WTC11 (cell line): ENCODE measurements at regions not wholly inside any gene's neighbourhood (a gene's known extent, or its start where the extent isn't known, plus 50 kb on each side); places are given as distances from the start of the nearest gene placed in this dataset.

Source experiments
- ATAC-seq: fragments of 200-7000 bp; cut with Tn5 transposase; 2 replicates; pipeline ENCODE4 v1.10.0; 2021; ENCODE audit warnings: mild to moderate bottlenecking, moderate library complexity
- CTCF ChIA-PET: fragments of 300-600 bp; sonication (Branson Sonifier 250); formaldehyde crosslinking; loops from one replicate; lab custom pipeline; 2021; ENCODE audit warnings: antibody characterized with exemption; lab: Charles Lee
- POLR2A ChIA-PET: fragments of 350-600 bp; sonication (Branson Sonifier 250); formaldehyde crosslinking; loops from one replicate; lab custom pipeline; 2021; ENCODE audit warnings: antibody characterized with exemption; lab: Charles Lee
- DNase-seq: peaks from one replicate; pipeline ENCODE4 v3.0.0; 2021; ENCODE audit warnings: low spot score
- H3K27ac Mint-ChIP-seq: 2 replicates; pipeline ENCODE4 v1.8.0; 2021; ENCODE audit warnings: mixed read lengths
- H3K27me3 Mint-ChIP-seq: 2 replicates; pipeline ENCODE4 v1.8.0; 2021; ENCODE audit warnings: low read depth, mild to moderate bottlenecking, moderate library complexity, mixed read lengths
- H3K36me3 Mint-ChIP-seq: 2 replicates; pipeline ENCODE4 v1.8.0; 2021; ENCODE audit warnings: mixed read lengths
- H3K4me1 Mint-ChIP-seq: 2 replicates; pipeline ENCODE4 v1.8.0; 2022; ENCODE audit warnings: mixed read lengths
- H3K4me3 Mint-ChIP-seq: 2 replicates; pipeline ENCODE4 v1.8.0; 2021; ENCODE audit warnings: mild to moderate bottlenecking, moderate library complexity, mixed read lengths
- H3K9me3 Mint-ChIP-seq: 2 replicates; pipeline ENCODE4 v1.8.0; 2021; ENCODE audit warnings: mixed read lengths
- AFF4 ChIP-seq: sonication (generic); formaldehyde crosslinking; IDR thresholded peaks from 2 replicates; pipeline ENCODE4 v1.8.1; 2023; ENCODE audit warnings: mild to moderate bottlenecking, missing genetic modification reagents, borderline replicate concordance
- ATF2 ChIP-seq: sonication (generic); formaldehyde crosslinking; IDR thresholded peaks from 2 replicates; pipeline ENCODE4 v1.8.1; 2022; ENCODE audit warnings: low read depth, missing genetic modification reagents, borderline replicate concordance
- EMX1 ChIP-seq: fragments of 250-450 bp; sonication (Bioruptor Pico); IDR thresholded peaks from 2 replicates; pipeline ENCODE4 v1.8.0; 2021; ENCODE audit warnings: mild to moderate bottlenecking
- HMGA2 ChIP-seq: fragments of 250-450 bp; sonication (Bioruptor Pico); IDR thresholded peaks from 2 replicates; pipeline ENCODE4 v1.4.0; 2021; ENCODE audit warnings: mild to moderate bottlenecking, moderate library complexity
- MYBL2 ChIP-seq: sonication (generic); formaldehyde crosslinking; IDR thresholded peaks from 2 replicates; pipeline ENCODE4 v1.8.1; 2023; ENCODE audit warnings: mild to moderate bottlenecking, moderate library complexity, missing genetic modification reagents
- NFATC4 ChIP-seq: fragments of 250-450 bp; sonication (Bioruptor Pico); IDR thresholded peaks from 2 replicates; pipeline ENCODE4 v1.9.0; 2021; ENCODE audit warnings: mild to moderate bottlenecking
- NR3C1 ChIP-seq: sonication (generic); formaldehyde crosslinking; conservative IDR thresholded peaks from 2 replicates; pipeline ENCODE4 v1.8.1; 2023; ENCODE audit warnings: low read depth, mild to moderate bottlenecking, missing genetic modification reagents
- SOX15 ChIP-seq: fragments of 250-450 bp; sonication (Bioruptor Pico); IDR thresholded peaks from 2 replicates; pipeline ENCODE4 v1.9.0; 2021; ENCODE audit warnings: mild to moderate bottlenecking
- TP53 ChIP-seq: sonication (generic); formaldehyde crosslinking; IDR thresholded peaks from 2 replicates; pipeline ENCODE4 v1.8.1; 2023; ENCODE audit warnings: mild to moderate bottlenecking, missing genetic modification reagents
- ZBTB43 ChIP-seq: sonication (generic); formaldehyde crosslinking; IDR thresholded peaks from 2 replicates; pipeline ENCODE4 v1.8.1; 2023; ENCODE audit warnings: mild to moderate bottlenecking, missing genetic modification reagents
- ZMAT4 ChIP-seq: fragments of 250-450 bp; sonication (Bioruptor Pico); IDR thresholded peaks from 2 replicates; pipeline ENCODE4 v1.9.0; 2021; ENCODE audit warnings: mild to moderate bottlenecking
- ZNF281 ChIP-seq: sonication (generic); formaldehyde crosslinking; IDR thresholded peaks from 2 replicates; pipeline ENCODE4 v1.8.0; 2023; ENCODE audit warnings: mild to moderate bottlenecking, missing genetic modification reagents
- ZNF396 ChIP-seq: fragments of 250-450 bp; sonication (Bioruptor Pico); IDR thresholded peaks from 2 replicates; pipeline ENCODE4 v1.8.0; 2021; ENCODE audit warnings: mild to moderate bottlenecking, moderate library complexity, borderline replicate concordance
- ZNF416 ChIP-seq: fragments of 250-450 bp; sonication (Bioruptor Pico); IDR thresholded peaks from 2 replicates; pipeline ENCODE4 v1.9.0; 2021; ENCODE audit warnings: mild to moderate bottlenecking, inconsistent platforms
- ZSCAN18 ChIP-seq: fragments of 250-450 bp; sonication (Bioruptor Pico); IDR thresholded peaks from 2 replicates; pipeline ENCODE4 v2.1.2; 2022; ENCODE audit warnings: mild to moderate bottlenecking, moderate library complexity
- TF ChIP-seq, protein P1 (sequence below): sonication (generic); formaldehyde crosslinking; IDR thresholded peaks from 2 replicates; pipeline ENCODE4 v1.8.1; 2022; ENCODE audit warnings: mild to moderate bottlenecking, moderate library complexity, missing genetic modification reagents
- TF ChIP-seq, protein P2 (sequence below): sonication (generic); formaldehyde crosslinking; conservative IDR thresholded peaks from 2 replicates; pipeline ENCODE4 v1.8.1; 2022; ENCODE audit warnings: mild to moderate bottlenecking, missing genetic modification reagents
- TF ChIP-seq, protein P3 (sequence below): fragments of 250-450 bp; sonication (Bioruptor Pico); IDR thresholded peaks from 2 replicates; pipeline ENCODE4 v1.9.0; 2021; ENCODE audit warnings: moderate library complexity, mild to moderate bottlenecking, inconsistent platforms, borderline replicate concordance

- CTCF ChIA-PET: interaction anchor here (0.7 to 1.1 kb wide), 3 partner anchors 8 to 65 kb away, joined by 3 to 6 read pairs (median 5); no protein-coding TSS in a partner anchor
- Mint-ChIP-seq H3K27ac (no peak overlapping the region), H3K36me3 (no peaks in the 10 kb centered on the region), H3K4me1 (peaks cover 9% of the 10 kb centered on the region; the same call in 1 of the 2 replicates), H3K9me3 (no peaks in the 10 kb centered on the region), H3K27me3 (0 out of 2 replicates have a peak, but pooled peaks cover 2% of the 10 kb centered on the region), H3K4me3 (no peak overlapping the region)
- POLR2A ChIA-PET: interaction anchor here (0.6 kb wide), 1 partner anchor 1659 kb away, joined by 3 read pairs; no protein-coding TSS in a partner anchor
- ATAC-seq: no peak
- no peak for DNase-seq
- no peak for TF ChIP-seq ZBTB43
- no peak for TF ChIP-seq MYBL2 (CRISPR knock-in tag)
- TF ChIP-seq, protein P1, sequence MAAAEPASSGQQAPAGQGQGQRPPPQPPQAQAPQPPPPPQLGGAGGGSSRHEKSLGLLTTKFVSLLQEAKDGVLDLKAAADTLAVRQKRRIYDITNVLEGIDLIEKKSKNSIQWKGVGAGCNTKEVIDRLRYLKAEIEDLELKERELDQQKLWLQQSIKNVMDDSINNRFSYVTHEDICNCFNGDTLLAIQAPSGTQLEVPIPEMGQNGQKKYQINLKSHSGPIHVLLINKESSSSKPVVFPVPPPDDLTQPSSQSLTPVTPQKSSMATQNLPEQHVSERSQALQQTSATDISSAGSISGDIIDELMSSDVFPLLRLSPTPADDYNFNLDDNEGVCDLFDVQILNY (CRISPR knock-in tag): no peak
- TF ChIP-seq TP53 (CRISPR knock-in tag): no peak
- TF ChIP-seq SOX15 (CRISPR knock-in tag): no peak
- no peak for TF ChIP-seq ZNF281 (CRISPR knock-in tag)
- no peak for TF ChIP-seq ZNF396
- no peak for TF ChIP-seq EMX1 (CRISPR knock-in tag)
- no peak for TF ChIP-seq AFF4 (CRISPR knock-in tag)
- no peak for TF ChIP-seq ZNF416 (CRISPR knock-in tag)
- no peak for TF ChIP-seq NFATC4 (CRISPR knock-in tag)
- TF ChIP-seq, protein P2, sequence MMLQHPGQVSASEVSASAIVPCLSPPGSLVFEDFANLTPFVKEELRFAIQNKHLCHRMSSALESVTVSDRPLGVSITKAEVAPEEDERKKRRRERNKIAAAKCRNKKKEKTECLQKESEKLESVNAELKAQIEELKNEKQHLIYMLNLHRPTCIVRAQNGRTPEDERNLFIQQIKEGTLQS (CRISPR knock-in tag): no peak
- TF ChIP-seq, all 79 proteins: peak for 0
Measured at GRCh38 chr4:84417997-84418709, 80.9 kb downstream of the NKX6-1 start.

DNA sequence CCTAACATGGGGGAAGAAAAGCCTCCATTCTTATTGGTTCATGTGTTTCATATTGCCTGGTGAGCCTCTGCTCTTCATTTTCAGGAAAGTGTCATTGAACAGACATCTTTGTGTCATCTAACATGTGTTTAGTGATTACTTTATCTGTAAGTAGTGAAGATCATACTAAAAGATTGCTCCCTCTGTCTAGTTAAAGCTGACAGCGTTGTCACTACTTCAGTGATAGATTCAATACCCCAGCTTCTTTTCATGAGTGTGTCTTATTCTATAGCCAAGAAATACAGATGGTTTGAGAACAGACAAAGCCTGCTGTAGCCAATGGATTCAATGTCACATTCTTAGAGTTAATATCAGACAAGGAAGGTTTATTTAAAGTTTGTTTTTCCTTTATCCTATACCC lies 85.1 kb downstream of the NKX6-1 start:
- peaks cover 9% of the 10 kb centered on the region; the same call in 1 of the 2 replicates for H3K4me1 Mint-ChIP-seq
- DNase-seq: no peak
- no peaks in the 10 kb centered on the region for H3K9me3 Mint-ChIP-seq
- POLR2A ChIA-PET: no interaction called here
- H3K27me3 Mint-ChIP-seq: peaks cover 6% of the 10 kb centered on the region; the same call in 1 of the 2 replicates
- H3K36me3 Mint-ChIP-seq: no peaks in the 10 kb centered on the region
- ATAC-seq: no peak
- no peak overlapping the region for H3K27ac Mint-ChIP-seq
- CTCF ChIA-PET: no interaction called here
- H3K4me3 Mint-ChIP-seq: no peak overlapping the region
- no peak for TF ChIP-seq ATF2 (CRISPR knock-in tag)
- TF ChIP-seq, protein P3, sequence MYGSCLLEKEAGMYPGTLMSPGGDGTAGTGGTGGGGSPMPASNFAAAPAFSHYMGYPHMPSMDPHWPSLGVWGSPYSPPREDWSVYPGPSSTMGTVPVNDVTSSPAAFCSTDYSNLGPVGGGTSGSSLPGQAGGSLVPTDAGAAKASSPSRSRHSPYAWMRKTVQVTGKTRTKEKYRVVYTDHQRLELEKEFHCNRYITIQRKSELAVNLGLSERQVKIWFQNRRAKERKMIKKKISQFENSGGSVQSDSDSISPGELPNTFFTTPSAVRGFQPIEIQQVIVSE (CRISPR knock-in tag): no peak
- no peak for TF ChIP-seq HMGA2 (CRISPR knock-in tag)
- no peak for TF ChIP-seq NR3C1 (CRISPR knock-in tag)
- no peak for TF ChIP-seq ZSCAN18 (CRISPR knock-in tag)
- TF ChIP-seq ZBTB43: no peak
- no peak for TF ChIP-seq ZMAT4 (CRISPR knock-in tag)
